Endodermal cell (in vitro differentiated cells): ENCODE measurements at regions not wholly inside any gene's neighbourhood (a gene's known extent, or its start where the extent isn't known, plus 50 kb on each side); places are given as distances from the start of the nearest gene placed in this dataset.

Experiments used
- DNase-seq: peaks from one replicate; pipeline ENCODE4 v3.0.0-alpha.2; 2017
- H3K27ac ChIP-seq: 2 replicates; pipeline ENCODE4 v1.5.1; 2013; ENCODE audit warnings: mild to moderate bottlenecking, low read depth, low read length, moderate library complexity
- H3K27me3 ChIP-seq: 2 replicates; pipeline ENCODE4 v1.6.1; 2013; ENCODE audit warnings: mild to moderate bottlenecking, low read length, moderate library complexity; ENCODE audit not compliant: insufficient read depth, control insufficient read depth, poor library complexity, severe bottlenecking
- H3K36me3 ChIP-seq: 2 replicates; pipeline ENCODE4 v1.7.0; 2013; ENCODE audit warnings: mild to moderate bottlenecking, low read length, moderate library complexity; ENCODE audit not compliant: control insufficient read depth, insufficient read depth
- H3K4me1 ChIP-seq: one replicate; pipeline ENCODE4 v1.7.0; 2013; ENCODE audit warnings: low read length; ENCODE audit not compliant: control insufficient read depth, insufficient read depth
- H3K4me3 ChIP-seq: 2 replicates; pipeline ENCODE4 v1.5.1; 2013; ENCODE audit warnings: mild to moderate bottlenecking, low read length, moderate library complexity
- H3K9ac ChIP-seq: 2 replicates; pipeline ENCODE4 v1.6.1; 2013; ENCODE audit warnings: mild to moderate bottlenecking, low read length, moderate library complexity; ENCODE audit not compliant: poor library complexity, severe bottlenecking; ENCODE audit errors: extremely low read depth
- H3K9me3 ChIP-seq: 2 replicates; pipeline ENCODE4 v1.6.1; 2013; ENCODE audit warnings: mild to moderate bottlenecking, low read length, moderate library complexity; ENCODE audit not compliant: control insufficient read depth
- H3K27ac Mint-ChIP-seq: 2 replicates; pipeline ENCODE4 v1.8.0; 2020; ENCODE audit warnings: mixed read lengths
- H3K27me3 Mint-ChIP-seq: 2 replicates; pipeline ENCODE4 v1.8.0; 2021; ENCODE audit warnings: mild to moderate bottlenecking, mixed read lengths; ENCODE audit not compliant: insufficient read depth
- H3K36me3 Mint-ChIP-seq: 2 replicates; pipeline ENCODE4 v1.8.0; 2020; ENCODE audit warnings: low read depth, mixed read lengths
- H3K4me1 Mint-ChIP-seq: 2 replicates; pipeline ENCODE4 v1.8.0; 2020; ENCODE audit warnings: mixed read lengths
- H3K4me3 Mint-ChIP-seq: 2 replicates; pipeline ENCODE4 v1.8.0; 2020; ENCODE audit warnings: mild to moderate bottlenecking, moderate library complexity, mixed read lengths
- H3K9me3 Mint-ChIP-seq: 2 replicates; pipeline ENCODE4 v1.8.0; 2020; ENCODE audit warnings: mild to moderate bottlenecking, mixed read lengths
- WGBS, 2 experiments: methylation state at CpG; one replicate each; pipeline versions ENCODE4 v1.1.5 to v1.1.7; 2013; ENCODE audit warnings: missing lambda C conversion rate in 2 of 2, mixed read lengths in 1 of 2; ENCODE audit not compliant: insufficient coverage in 1 of 2, insufficient read length in 1 of 2; 5-methylcytosine and 5-hydroxymethylcytosine counted together
- TF ChIP-seq, protein P1 (sequence below): fragments of 200-600 bp; sonication (generic); conservative IDR thresholded peaks from 2 replicates; pipeline ENCODE4 v1.5.0; 2021; ENCODE audit warnings: antibody characterized with exemption, mild to moderate bottlenecking

GRCh38 chr5:124153588-124153987, 592.9 kb downstream of the ZNF608 start:
- Mint-ChIP-seq H3K9me3 (peaks cover 58% of the 10 kb centered on the region), H3K4me3 (no peak overlapping the region), H3K4me1 (no peaks in the 10 kb centered on the region), H3K27ac (no peak overlapping the region), H3K36me3 (peaks cover 12% of the 10 kb centered on the region), H3K27me3 (no peaks in the 10 kb centered on the region)
- Histone ChIP-seq H3K27me3 (no peaks in the 10 kb centered on the region), H3K27ac (no peak overlapping the region), H3K4me1 (no peaks in the 10 kb centered on the region), H3K36me3 (no peaks in the 10 kb centered on the region), H3K4me3 (no peak overlapping the region), H3K9ac (no peak overlapping the region), H3K9me3 (peaks cover 51% of the 10 kb centered on the region)
- DNase-seq: no peak
- 100% methylated on average over 1 of the region's 1 CpG; no CpG with 5 or more reads in 1 of the 2 experiments for WGBS, 2 experiments
- TF ChIP-seq, protein P1, sequence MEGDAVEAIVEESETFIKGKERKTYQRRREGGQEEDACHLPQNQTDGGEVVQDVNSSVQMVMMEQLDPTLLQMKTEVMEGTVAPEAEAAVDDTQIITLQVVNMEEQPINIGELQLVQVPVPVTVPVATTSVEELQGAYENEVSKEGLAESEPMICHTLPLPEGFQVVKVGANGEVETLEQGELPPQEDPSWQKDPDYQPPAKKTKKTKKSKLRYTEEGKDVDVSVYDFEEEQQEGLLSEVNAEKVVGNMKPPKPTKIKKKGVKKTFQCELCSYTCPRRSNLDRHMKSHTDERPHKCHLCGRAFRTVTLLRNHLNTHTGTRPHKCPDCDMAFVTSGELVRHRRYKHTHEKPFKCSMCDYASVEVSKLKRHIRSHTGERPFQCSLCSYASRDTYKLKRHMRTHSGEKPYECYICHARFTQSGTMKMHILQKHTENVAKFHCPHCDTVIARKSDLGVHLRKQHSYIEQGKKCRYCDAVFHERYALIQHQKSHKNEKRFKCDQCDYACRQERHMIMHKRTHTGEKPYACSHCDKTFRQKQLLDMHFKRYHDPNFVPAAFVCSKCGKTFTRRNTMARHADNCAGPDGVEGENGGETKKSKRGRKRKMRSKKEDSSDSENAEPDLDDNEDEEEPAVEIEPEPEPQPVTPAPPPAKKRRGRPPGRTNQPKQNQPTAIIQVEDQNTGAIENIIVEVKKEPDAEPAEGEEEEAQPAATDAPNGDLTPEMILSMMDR: no peak

DNA sequence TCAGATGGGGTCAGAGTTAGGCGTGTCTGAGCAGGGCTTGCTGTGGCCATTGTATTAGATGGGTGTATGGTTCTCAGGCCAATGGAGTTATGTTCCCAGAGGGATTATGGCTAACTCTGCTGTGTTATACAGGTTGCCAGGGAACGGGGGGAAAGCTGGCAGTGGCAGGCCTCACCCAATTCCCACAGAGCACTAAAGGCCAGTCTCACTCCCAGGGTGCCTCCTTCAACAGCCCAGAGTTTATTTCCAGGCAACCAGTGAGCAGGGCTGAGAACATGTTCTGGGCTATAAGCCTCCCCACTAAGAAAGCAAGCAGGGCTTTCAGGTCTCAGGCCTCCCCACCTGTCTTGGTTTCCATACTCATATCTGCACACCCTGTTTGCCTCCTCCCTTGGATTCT, 597.9 kb downstream of the ZNF608 start:
- Histone ChIP-seq H3K36me3 (no peaks in the 10 kb centered on the region), H3K27ac (no peak overlapping the region), H3K4me1 (no peaks in the 10 kb centered on the region), H3K9ac (no peak overlapping the region), H3K27me3 (no peaks in the 10 kb centered on the region), H3K9me3 (peaks cover 28% of the 10 kb centered on the region), H3K4me3 (no peak overlapping the region)
- H3K4me3 Mint-ChIP-seq: no peak overlapping the region
- no peak overlapping the region for H3K27ac Mint-ChIP-seq
- no peaks in the 10 kb centered on the region for H3K27me3 Mint-ChIP-seq
- peaks cover 26% of the 10 kb centered on the region for H3K9me3 Mint-ChIP-seq
- no peaks in the 10 kb centered on the region for H3K4me1 Mint-ChIP-seq
- TF ChIP-seq, protein P1: no peak
- no peak for DNase-seq
- WGBS, 2 experiments: 96 to 100% methylated on average over 1 to 2 of the region's 2 CpGs
- H3K36me3 Mint-ChIP-seq: peaks cover 8% of the 10 kb centered on the region

GRCh38 chr5:124140060-124140459, 606.4 kb downstream of the ZNF608 start:
- H3K27ac ChIP-seq: no peak overlapping the region
- TF ChIP-seq, protein P1: no peak

More at GRCh38 chr5:124140060-124140459, 606.4 kb downstream of the ZNF608 start:
- no peak overlapping the region for H3K27ac Mint-ChIP-seq
- H3K4me3 Mint-ChIP-seq: no peak overlapping the region
- peaks cover 6% of the 10 kb centered on the region for H3K36me3 Mint-ChIP-seq
- no peaks in the 10 kb centered on the region for H3K27me3 ChIP-seq
- no peaks in the 10 kb centered on the region for H3K36me3 ChIP-seq
- H3K9ac ChIP-seq: no peak overlapping the region
- no peak overlapping the region for H3K4me3 ChIP-seq
- peaks cover 13% of the 10 kb centered on the region for H3K9me3 ChIP-seq
- H3K4me1 Mint-ChIP-seq: no peaks in the 10 kb centered on the region
- no peaks in the 10 kb centered on the region for H3K4me1 ChIP-seq
- peaks cover 15% of the 10 kb centered on the region for H3K9me3 Mint-ChIP-seq
- DNase-seq: no peak
- no peaks in the 10 kb centered on the region for H3K27me3 Mint-ChIP-seq
